ENCODE measurements at regions not wholly inside any gene's neighbourhood (a gene's known extent, or its start where the extent isn't known, plus 50 kb on each side); places are given as distances from the start of the nearest gene placed in this dataset.

DNA sequence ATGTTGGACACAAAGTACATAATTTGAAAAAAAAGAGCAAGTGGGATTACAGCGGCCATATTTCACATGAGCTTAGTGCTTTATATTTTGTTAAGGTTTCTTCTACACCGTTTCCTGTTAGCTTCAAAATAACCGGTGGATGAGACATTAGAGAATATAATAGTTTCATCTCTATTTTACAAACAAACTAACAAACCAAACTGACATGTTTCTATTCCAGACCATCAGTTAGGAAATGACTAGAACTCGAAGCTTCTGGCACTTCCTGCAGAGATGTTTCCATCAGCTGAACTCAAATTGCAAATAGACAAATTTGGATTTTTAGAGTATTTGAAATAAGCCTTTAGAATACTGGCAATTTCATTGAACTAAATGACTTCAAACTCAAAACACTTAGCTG is 86.5 kb downstream of the MTRR start:
- DNase-seq (ENCODE audit: extremely low read depth, insufficient read length), result no peak
- TF ChIP-seq, protein P1, sequence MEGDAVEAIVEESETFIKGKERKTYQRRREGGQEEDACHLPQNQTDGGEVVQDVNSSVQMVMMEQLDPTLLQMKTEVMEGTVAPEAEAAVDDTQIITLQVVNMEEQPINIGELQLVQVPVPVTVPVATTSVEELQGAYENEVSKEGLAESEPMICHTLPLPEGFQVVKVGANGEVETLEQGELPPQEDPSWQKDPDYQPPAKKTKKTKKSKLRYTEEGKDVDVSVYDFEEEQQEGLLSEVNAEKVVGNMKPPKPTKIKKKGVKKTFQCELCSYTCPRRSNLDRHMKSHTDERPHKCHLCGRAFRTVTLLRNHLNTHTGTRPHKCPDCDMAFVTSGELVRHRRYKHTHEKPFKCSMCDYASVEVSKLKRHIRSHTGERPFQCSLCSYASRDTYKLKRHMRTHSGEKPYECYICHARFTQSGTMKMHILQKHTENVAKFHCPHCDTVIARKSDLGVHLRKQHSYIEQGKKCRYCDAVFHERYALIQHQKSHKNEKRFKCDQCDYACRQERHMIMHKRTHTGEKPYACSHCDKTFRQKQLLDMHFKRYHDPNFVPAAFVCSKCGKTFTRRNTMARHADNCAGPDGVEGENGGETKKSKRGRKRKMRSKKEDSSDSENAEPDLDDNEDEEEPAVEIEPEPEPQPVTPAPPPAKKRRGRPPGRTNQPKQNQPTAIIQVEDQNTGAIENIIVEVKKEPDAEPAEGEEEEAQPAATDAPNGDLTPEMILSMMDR (IDR thresholded peaks at IDR 0.05; ENCODE audit: insufficient read depth, low read length, poor library complexity, severe bottlenecking), result no peak
- Histone ChIP-seq H3K4me3 (replicated peaks; ENCODE audit: low read depth, low read length) (no peak overlapping the region), H3K27me3 (replicated peaks; ENCODE audit: control insufficient read depth, insufficient read depth, low read length) (no peaks in the 10 kb centered on the region; the same call in 1 of the 2 replicates), H3K36me3 (ENCODE audit: control insufficient read depth, insufficient read depth, low read length) (no peaks in the 10 kb centered on the region)

DNA sequence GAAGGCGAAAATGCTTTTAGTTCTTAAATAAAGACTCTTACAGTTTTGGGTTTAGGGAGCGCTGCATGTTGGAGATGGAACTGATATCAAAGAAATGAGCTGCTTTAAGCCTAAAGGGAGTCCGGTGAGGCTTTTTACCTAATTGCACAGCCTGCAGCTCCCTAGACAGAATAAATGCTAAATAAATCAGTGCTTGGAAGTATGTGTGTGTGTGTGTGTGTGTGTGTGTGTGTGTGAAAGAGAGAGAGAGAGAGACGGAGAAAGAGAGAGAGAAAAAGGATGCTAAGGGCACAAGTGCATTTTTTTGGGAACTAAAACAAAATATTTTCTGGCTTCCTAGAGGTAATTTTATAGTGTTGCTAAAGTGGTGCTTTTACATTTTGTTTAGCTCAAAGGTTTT is 88.4 kb downstream of the MTRR start:
- TF ChIP-seq, protein P1 (IDR thresholded peaks at IDR 0.05; ENCODE audit: insufficient read depth, low read length, poor library complexity, severe bottlenecking), result no peak
- H3K36me3 ChIP-seq (ENCODE audit: control insufficient read depth, insufficient read depth, low read length), result no peaks in the 10 kb centered on the region
- DNase-seq (ENCODE audit: extremely low read depth, insufficient read length), result no peak
- no peaks in the 10 kb centered on the region for H3K27me3 ChIP-seq (replicated peaks; ENCODE audit: control insufficient read depth, insufficient read depth, low read length)
- no peak overlapping the region for H3K4me3 ChIP-seq (replicated peaks; ENCODE audit: low read depth, low read length)

DNA sequence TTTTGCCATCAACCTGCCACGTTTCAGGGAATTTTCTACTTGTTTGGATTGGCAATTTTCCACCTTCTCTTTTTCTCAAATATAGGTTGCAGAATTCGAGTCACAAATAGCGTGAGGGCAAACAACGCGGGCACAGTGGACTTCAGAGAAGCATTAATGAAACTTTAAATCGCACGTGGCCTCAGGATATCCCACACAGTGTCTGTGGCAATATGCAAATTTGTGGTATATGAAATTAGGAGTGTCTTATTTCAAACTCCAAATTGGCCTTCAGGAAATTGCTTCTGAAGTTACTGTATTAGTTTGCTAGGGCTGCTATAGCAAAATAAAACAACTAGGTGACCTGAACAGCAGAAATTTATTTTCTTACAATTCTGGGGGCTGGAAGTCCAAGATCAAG is 91.2 kb downstream of the MTRR start:
- no peaks in the 10 kb centered on the region for H3K27me3 ChIP-seq (replicated peaks; ENCODE audit: control insufficient read depth, insufficient read depth, low read length)
- TF ChIP-seq, protein P1 (IDR thresholded peaks at IDR 0.05; ENCODE audit: insufficient read depth, low read length, poor library complexity, severe bottlenecking), result no peak
- H3K4me3 ChIP-seq (replicated peaks; ENCODE audit: low read depth, low read length), result no peak overlapping the region
- no peaks in the 10 kb centered on the region for H3K36me3 ChIP-seq (ENCODE audit: control insufficient read depth, insufficient read depth, low read length)
- DNase-seq (ENCODE audit: extremely low read depth, insufficient read length), result no peak

DNA sequence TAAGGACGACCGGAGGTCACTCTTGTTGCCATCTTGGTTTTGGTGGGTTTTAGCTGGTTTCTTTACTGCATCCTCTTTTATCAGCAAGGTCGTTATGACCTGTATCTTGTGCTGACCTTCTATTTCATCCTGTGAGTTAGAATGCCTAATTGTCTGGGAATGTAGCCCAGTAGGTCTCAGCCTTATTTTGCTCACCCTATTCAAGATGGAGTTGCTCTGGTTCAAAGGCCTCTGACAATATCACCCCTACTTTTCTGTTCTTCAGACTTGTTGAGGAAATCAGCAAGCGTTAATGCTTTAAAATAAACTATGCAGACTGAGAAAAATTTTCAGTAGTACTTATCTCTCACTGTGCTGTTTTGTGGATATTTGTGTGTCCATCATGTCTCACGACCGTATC is 92.6 kb downstream of the MTRR start:
- Histone ChIP-seq H3K4me3 (replicated peaks; ENCODE audit: low read depth, low read length) (no peak overlapping the region), H3K27me3 (replicated peaks; ENCODE audit: control insufficient read depth, insufficient read depth, low read length) (no peaks in the 10 kb centered on the region), H3K36me3 (ENCODE audit: control insufficient read depth, insufficient read depth, low read length) (no peaks in the 10 kb centered on the region)
- no peak for DNase-seq (ENCODE audit: extremely low read depth, insufficient read length)
- TF ChIP-seq, protein P1 (IDR thresholded peaks at IDR 0.05; ENCODE audit: insufficient read depth, low read length, poor library complexity, severe bottlenecking), result no peak

DNA sequence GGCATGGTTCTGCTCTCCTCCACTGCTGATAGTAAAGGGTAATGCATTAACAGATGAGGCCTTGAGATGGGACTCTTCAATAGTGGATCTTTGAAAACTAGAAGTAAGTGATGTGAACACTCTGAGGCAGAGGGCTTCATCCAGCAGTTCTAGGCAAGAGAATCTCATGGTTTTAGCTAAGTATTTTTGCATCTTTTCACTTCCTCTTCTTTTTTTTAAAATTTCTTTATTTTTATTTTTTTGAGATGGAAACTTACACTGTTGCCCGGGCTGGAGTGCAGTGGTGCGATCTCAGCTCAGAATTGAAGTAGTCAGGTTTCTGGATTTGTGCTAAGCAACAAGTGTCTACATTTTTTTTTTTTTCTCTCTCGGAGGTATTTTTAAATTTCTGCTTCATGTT is 101.9 kb downstream of the MTRR start:
- no peak for DNase-seq (ENCODE audit: extremely low read depth, insufficient read length)
- TF ChIP-seq, protein P1 (IDR thresholded peaks at IDR 0.05; ENCODE audit: insufficient read depth, low read length, poor library complexity, severe bottlenecking), result no peak
- no peaks in the 10 kb centered on the region for H3K36me3 ChIP-seq (ENCODE audit: control insufficient read depth, insufficient read depth, low read length)
- no peaks in the 10 kb centered on the region for H3K27me3 ChIP-seq (replicated peaks; ENCODE audit: control insufficient read depth, insufficient read depth, low read length)
- H3K4me3 ChIP-seq (replicated peaks; ENCODE audit: low read depth, low read length), result no peak overlapping the region

Data from GM06990 (cell line).